Right renal cortex interstitium (tissue), 3 donors: ENCODE measurements at regions not wholly inside any gene's neighbourhood (a gene's known extent, or its start where the extent isn't known, plus 50 kb on each side); places are given as distances from the start of the nearest gene placed in this dataset.
A peak's percentile ranks its signal among the peaks of the same experiment; 100 is the strongest.

Experiments used
- DNase-seq, 3 donors: peaks; one replicate each; pipeline ENCODE4 v3.0.0-alpha.2; 2013; ENCODE audit warnings: low read depth in 3 of 3, low spot score in 2 of 3

DNA sequence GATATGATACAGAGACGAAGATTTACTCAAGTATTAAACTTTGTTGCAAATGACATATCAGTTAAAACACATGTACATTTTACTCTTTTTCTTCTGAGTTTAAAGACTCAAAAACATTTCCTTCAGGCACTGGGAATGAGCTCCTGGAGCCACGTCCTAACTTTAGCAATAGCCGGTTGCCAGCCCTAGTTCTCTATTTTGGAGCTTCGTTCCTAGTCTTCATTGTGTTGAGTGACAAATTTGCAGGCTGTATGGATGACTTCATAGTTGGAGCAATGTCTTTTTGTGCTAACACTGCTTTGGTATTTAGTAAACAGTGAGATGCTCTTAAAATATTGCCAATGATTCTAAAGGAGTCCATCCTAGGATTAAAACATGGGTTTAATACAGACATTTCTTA, 190.9 kb downstream of the FAT4 start:
- DNase-seq: no peak

DNA sequence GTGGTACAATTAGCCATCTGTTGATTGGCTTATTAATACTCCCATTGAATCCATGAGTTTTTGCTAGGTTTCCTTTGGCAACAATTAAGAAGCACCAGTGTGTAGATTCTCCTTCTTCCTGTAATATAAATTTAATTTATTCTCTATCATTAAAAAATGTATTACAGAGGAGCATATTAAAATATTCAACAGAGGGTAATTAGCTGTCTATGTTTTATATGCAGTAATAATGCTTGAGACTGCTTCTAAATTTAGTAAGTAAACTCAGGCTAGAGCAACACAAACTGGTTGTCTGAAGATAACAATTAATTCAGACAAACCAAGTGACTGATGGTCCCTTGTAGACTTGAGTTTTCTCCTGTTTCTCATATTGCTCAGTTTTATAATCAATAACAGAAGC, 192.4 kb downstream of the FAT4 start:
- no peak for DNase-seq

DNA sequence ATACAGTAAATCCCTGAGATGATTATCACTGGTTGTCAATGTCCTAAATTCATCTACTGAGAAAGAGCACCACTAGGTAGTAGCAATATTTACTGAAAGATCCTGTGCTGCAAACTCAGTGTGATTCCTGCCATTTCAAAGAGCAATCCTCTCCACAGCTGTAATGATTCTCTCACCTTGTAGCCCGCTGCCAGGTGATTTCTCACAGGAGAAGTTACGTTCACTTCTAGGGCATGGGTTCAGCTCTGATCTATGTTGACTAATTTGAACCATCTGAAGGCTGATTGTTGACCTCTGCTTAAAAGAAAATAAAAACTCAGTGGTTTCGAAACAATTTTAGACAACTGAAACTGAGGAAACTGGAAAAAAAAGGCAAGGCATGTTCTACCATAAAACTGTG, 197.0 kb downstream of the FAT4 start:
- no peak for DNase-seq

DNA sequence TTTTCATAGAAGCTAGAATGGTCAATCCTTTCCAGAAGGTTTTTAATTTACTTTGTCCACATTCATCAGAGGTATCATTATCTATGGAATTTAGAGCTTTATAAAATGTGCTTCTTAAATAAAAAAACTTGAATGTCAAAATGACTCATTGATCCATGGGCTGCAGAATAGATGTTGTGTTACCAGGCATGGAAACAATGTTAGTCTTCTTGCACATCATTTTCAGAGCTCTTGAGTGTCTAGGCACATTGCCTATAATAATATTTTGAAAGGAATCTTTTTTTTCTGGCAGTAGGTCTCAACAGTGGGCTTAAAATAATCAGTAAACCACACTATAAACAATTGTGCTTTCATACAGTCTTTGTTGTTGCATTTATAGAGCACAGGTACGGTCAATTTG, 200.3 kb downstream of the FAT4 start:
- DNase-seq: no peak

DNA sequence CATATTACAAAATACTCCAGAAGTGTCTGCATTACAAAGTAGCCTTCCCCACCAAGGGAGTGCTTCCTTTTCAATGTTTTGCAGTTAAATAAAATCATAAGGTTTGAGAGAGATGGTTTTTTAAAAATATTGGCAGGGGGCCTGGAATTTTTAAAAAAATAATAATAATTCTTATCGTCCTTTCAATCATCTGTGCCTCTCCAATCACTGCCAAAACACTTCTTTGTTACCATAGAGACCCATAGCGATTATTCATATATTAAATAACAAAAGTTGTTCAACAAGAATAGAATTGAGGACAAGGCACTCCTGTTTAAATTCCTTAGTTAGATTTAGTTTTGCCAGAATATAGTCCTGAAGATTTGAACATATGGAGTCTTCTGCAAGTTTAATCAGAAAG, 203.1 kb downstream of the FAT4 start:
- DNase-seq: no peak

DNA sequence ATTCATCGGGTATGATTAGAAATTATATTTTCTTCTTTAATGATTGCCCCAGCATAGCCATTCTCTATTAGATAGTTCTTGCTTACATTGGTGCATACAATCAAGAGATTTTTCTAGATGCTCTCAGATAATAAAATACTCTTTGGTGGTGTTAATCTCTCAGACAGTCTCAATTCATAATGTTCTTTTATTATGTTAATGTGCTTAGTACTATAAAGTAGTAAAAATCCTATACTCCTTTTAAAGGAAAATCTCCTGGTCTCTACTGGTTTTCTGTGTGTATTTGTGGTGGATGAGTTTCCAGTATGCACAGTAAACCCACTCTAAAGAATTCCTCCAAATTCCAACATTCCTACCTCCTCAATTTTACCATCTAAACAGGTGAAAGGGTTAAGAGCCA, 203.5 kb downstream of the FAT4 start:
- no peak for DNase-seq

DNA sequence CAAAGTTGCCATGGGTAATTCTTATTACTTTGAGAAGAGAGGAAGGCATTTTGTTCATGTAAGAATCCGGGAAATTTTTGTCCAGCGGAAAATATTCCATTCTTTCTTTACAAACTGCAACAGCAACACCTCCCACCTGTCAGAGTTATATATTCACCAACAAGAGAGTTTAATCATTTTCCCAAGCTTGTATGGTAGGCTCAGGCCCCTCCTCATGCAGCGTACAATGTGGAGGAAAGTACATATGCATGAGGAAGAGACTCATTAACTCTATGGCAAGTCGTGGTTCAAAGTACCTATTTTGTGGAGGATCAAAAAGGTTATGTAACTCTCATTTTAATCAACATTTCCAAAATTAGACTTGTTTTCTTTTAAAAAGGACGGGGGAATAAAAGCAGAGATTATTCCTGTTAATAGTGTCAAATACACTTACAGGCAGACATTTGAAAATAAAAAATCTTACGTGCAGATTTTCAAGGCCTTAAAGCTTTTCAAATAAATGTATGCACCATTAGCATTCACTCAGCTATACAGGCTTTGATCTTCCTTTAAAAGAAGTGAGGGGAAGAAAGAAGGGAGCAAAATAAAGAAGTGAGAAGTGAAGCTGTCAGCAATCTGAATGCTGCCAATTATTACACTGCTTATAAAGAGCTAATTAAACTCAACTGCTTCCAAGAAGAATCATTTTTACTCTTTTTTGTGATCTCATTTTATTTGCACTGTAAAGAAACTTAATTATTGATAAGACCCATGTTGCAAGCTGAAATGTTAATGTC, 204.8 kb downstream of the FAT4 start:
- DNase-seq: peak in 1 of 3 donors; percentile 33

DNA sequence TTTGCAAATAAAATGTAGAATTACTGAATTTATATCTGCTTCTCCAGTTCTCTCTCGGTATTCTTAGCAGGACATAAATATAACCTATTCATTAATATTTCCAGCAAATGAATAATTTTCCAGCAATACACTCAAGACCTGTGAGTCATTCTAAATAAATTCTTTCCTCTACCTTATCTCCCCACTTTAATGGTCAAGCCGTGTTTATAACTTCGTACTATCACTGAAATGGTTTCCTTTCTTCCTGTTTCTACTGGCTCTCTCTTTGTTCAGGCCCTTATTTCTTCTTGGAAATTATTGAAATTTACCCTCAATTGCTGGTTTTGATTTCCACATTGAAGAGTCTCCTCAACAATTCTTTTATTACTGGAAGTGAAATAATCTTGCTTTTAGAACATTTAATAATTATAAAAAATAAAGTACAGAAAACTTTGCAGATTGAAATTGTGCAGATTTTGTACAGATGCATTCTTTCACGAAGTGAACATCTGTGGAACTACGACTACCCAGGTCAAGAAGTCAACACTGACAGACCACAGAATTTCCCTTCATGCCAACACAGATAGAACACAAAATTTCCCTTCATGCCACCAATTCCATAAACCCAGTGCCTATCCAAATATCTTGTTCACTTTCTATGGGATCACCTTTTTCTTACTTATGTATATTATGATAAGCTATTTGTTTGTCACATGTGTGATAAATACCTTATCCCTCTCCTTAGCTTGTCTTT, 205.7 kb downstream of the FAT4 start:
- no peak for DNase-seq

DNA sequence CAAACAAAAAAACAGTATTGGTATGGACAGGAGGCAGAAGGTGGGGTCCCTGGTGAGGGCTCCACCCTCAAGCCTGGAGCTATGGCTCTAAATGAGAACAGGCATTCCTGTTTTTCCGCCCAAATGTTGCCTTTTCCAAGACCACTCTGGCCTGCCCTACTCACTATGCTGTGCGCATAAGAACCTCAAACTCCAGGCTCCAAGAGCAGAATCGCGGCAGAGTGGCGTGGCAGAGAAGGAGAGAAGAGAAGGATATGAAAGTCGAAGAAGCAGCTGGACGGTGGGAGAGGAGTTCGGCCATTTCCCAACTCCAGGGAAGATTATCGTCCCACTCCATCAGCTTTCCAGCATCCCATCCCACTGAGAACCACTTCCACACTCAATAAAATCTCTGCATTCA, 207.8 kb downstream of the FAT4 start:
- no peak for DNase-seq

DNA sequence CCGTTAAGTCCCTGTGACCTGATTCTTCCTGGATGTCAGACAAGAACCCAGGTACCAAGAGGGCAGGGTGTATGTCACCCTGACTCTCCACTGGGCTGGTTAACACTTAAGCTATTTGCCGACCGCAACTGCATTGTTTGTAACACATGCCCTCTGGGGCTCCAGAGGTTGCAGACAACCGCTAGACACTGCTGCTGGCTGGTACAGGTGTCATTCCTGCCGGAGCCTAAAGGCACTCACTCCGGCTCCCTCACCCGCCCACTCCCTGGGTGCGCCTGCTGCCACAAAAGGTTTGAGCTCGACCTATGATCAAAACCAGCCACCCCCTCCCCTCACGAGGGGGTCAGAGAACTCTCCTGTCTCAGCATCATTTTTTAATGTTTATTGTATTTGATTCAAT, 208.2 kb downstream of the FAT4 start:
- DNase-seq: no peak

DNA sequence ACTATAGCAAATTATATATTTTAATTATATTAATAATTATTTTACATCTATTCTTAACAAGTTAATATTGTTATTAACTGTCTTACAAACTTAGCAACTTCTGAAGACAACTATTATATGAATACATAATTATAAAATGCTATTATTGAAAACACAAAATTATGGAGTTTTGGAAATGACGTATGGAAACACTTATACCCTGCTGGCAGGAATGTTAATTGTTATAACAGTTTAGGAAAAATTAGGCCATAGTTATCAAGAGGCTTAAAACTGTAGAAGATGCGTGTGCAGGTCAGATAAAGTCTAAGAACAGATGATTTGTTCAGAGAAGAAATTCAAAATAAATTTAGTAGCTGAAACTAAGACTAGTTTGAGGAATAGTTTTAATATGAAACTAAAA, 211.7 kb downstream of the FAT4 start:
- DNase-seq: no peak

DNA sequence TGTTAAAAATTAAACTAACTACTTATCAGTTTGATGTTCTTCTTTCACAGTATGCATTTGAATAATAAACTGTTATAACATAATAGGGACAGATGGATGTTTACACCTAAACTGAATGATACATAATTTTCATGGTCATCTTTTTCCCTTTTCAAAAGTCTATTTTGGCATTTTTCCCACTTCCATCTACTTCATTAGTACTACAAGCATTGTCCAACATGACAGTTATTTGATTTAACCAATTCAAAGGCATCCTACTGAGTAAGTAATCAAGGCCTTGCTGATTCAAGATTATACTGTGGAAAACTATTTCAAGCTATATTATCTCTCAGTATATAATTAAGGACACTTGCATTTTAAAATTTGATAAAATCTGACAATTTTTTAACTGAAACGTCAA, 212.9 kb downstream of the FAT4 start:
- no peak for DNase-seq

DNA sequence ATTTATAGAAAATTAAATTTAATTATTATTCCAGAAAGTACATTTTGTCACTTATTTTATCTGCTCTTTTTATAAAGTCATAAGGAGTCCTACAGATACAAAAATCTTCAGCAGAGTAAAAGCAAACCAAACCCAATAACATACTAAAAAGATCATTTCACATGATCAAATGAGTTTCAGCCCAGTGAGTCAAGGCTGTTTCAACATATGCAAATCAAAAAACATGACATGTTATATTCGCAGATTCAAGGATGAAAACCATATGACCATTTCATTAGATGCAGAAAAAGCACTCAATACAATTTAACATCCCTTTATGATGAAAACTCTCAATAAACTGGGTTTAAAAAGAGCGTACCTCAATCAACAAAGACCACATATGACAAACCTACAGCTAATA, 214.3 kb downstream of the FAT4 start:
- DNase-seq: no peak

DNA sequence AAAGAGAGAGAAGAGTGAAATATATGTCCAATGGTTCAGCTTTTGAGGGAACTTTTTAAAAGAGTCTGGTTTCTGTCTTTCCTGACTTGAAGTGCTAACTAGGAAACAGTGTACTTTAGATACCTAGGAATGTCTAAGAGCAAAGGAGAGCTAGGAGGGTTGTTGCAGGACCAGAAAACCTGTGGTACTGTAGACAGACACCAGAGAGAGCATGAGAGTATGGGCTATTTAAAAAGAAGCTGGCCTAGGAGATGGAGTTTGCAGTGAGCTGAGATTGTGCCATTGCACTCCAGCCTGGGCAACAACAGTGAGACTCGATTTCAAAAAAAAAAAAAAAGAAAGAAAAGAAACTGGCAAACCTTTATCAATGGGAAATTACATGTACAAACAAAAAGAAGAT, 223.9 kb downstream of the FAT4 start:
- DNase-seq: no peak

DNA sequence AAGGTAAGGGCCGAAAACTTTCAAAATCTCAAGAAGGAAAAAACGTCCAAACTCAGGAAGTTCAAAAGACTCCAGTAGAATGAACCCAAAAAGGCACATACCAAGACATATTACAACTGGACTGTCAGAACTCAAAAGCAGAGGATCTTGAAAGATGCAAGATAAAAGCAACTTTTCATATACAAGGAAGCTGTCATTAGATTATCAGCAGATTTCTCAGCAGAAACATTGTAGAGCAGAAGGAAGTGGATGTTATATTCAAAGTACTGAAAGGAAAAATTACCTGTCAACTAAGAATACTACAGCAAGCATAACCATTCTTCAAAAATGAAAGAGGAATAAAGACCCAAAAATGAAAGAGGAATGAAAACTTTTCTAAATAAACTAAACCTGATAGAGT, 224.9 kb downstream of the FAT4 start:
- no peak for DNase-seq

DNA sequence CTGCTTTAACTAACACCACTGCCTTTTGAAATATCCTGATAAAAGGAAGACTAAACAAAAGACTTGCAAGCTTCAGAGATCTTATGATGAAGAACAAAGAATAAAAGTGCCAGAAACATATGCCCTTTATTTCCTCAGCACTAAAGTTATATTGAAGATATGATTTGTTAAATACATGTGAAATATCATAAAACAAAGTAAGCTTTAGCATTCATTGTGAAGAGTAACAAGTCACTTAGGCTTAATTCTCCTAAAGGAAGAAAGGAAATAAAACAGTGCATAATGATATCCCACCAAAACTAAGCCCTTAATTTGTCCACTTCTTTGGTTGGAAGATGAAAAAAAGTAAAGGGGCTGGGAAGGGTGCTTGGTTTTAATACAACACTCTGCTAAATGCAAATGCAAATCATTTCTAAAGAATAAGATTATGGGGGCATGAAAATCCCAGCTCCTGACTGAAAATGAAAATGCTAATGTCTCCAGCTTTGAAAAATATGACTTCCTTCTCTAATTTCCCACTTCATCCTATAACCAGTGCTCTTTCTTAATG, 227.2 kb downstream of the FAT4 start:
- DNase-seq: no peak

DNA sequence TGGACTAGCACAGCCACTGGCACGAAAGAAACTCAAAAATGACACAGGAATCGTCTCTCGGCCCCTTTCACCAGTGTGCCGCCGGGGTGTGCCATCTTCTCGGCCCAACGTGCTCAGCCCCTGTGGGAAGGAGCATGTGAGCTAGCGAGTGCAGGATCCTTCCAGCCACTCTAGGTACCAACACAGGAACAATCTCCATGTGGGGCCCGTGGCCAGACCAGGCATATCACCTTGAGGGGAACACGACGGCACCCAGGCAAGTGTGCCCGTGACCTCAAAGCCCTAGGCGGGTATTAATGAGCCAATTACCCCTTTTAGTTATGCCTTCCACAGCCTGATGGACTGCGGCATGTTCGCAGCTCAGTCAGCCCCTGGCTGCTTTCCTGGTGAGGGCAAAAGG, 231.5 kb downstream of the FAT4 start:
- DNase-seq: no peak

DNA sequence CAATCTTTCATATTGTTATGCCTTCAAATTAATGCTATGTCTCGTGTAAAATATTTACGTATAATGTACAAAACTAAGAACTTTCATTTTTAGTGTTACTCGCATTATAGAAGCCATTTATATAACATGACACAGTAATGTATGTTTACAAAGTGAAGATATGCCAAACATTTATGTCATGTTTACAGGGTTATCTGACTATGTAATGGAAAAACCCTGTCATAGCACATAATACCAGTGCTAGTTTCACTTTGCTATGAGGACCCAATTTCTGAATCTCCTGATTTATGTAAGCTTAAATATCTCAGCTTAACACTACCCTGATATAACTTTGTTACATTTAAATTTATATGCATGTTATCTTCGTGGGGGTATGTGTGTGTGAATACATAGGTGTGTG, 233.1 kb downstream of the FAT4 start:
- DNase-seq: no peak

DNA sequence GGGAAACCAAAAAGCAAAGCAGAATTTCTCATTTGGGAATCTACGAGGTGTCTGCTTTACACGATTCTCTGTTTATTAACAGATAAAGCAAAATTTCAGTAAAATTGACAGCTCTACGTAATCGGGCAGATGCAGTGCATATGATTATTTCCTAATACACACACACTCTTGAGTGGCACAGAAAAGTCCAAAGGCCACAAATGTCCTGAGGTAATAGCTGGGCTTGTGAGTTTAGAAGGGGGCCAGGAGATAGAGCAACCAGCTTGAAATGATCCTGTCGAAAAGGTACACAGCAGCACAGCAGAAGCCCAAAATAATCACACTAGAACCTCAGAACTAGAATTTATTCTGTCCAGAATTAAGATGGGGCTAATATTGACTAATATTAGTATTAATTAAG, 236.0 kb downstream of the FAT4 start:
- DNase-seq: no peak

DNA sequence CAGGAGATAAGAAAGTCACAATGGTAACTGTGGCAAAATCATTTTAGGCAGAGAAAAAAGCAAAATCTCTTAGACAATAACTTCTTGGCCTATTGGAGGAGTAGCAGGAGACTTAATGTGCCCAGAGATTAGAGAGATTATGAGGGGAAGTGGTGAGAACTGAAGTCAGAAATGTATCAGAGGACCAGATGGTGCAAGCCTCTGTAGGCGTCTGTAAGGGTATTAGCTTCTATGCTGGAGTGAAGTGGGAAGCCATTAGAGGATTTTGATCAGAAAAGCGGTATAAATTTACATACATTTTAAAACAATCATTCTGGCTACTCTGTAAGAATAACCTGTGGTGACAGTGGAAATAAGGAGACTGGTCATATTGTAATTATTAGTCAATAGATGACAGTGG, 236.7 kb downstream of the FAT4 start:
- no peak for DNase-seq

DNA sequence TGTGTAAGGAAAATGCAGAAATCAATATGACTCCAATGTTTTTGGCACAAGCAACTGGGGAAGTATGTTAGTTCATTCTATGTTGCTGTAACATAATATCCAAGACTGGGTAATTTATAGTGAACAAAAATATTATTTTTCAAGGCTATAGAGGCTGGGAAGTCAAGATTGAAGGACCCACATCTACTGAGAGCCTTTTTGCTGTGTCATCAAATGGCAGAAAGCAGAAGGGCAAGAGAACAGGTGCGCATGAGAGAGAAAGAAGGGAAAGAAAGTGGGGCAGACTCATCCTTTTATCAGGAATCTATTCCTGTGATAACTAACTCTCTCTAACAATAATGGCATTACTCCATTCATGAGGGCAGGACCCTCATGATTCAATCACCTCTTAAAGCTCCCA, 237.2 kb downstream of the FAT4 start:
- DNase-seq: no peak

DNA sequence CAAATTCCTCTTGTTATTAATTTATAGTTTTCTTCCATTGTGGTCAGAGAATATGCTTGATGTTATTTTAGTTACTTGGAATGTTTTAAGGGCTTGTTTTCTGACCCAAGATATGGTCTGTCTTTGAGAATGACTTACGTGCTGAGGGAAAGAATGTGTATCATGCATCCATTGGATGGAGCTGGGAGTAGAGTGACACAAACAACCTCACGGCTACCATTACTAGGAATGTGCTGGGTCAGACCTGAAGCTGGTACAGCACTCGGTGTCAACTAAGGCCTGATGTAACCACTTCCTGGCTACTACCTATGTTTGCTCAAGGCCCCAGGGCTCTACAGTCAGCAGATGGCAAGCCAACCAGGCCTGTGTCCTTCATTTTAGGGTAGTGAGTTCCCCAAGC, 257.8 kb downstream of the FAT4 start:
- no peak for DNase-seq
